ENCODE measurements at regions not wholly inside any gene's neighbourhood (a gene's known extent, or its start where the extent isn't known, plus 50 kb on each side); places are given as distances from the start of the nearest gene placed in this dataset.
"Not testable (repeated sequence)": the region's sequence is repeated elsewhere in the genome, so short reads cannot be mapped to it uniquely, and the experiment has no call there.

DNA sequence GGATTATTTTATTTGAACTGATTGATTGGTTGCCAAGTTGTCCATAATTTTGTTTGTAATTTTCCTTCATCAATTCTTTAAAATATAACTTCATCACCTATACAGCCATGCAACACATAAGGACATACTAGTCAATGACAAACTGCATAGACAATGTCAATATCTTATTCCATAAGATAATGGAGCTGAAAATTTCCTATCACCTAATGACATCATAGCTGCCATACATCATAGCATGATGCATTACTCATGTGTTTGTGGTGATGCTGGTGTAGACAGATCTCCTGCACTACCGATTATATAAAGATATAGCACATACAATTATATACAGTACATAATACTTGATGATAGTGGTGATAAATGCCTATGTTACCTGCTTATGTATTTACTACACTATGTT is 369.8 kb upstream of the NT5C1B start:
- Histone ChIP-seq H3K4me3 (no peak overlapping the region), H3K36me3 (no peaks in the 10 kb centered on the region), H3K27me3 (no peaks in the 10 kb centered on the region), H3K27ac (no peak overlapping the region), H3K9me3 (peaks cover 0 to 7% (median 0%) of the 10 kb centered on the region in 4 donors), H3K4me1 (no peaks in the 10 kb centered on the region)
- no peak for TF ChIP-seq POLR2A (IDR thresholded peaks at IDR 0.05)
- no peak for TF ChIP-seq CTCF (IDR thresholded peaks at IDR 0.05)
- no peak for TF ChIP-seq EP300 (IDR thresholded peaks at IDR 0.05)
- no peak for DNase-seq (ENCODE audit: low spot score in 2 of 2)
- WGBS, 2 donors: 97 to 100% methylated on average over 1 of the region's 1 CpG

DNA sequence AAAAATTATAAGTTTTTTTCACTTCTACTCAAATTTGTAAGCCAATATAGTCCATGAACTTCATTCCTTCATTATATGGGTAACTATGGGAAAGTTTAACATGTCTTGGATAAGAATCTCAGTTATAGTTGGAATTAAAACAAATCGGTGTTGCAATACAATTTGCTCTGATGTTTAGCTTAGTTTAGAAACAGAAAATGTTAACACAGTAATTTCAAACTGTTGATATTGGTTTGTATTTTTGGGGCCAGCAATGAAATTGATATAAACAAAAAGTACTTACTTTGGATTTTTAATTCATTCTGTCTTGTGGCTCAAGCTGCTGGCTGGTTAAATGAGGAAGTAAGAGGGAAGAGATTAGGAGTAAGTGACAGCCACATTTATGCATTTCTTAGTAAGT is 368.5 kb upstream of the NT5C1B start:
- 83 to 85% methylated on average over 1 of the region's 1 CpG for WGBS, 2 donors
- no peak for DNase-seq (ENCODE audit: low spot score in 2 of 2)
- no peaks in the 10 kb centered on the region for H3K27me3 ChIP-seq
- H3K4me3 ChIP-seq: no peak overlapping the region
- H3K36me3 ChIP-seq: no peaks in the 10 kb centered on the region
- no peaks in the 10 kb centered on the region for H3K4me1 ChIP-seq
- TF ChIP-seq CTCF (IDR thresholded peaks at IDR 0.05): no peak
- TF ChIP-seq POLR2A (IDR thresholded peaks at IDR 0.05): no peak
- no peak for TF ChIP-seq EP300 (IDR thresholded peaks at IDR 0.05)
- H3K27ac ChIP-seq: no peak overlapping the region
- H3K9me3 ChIP-seq: peaks cover 0 to 7% (median 0%) of the 10 kb centered on the region in 4 donors

- H3K4me3 ChIP-seq: no peak overlapping the region
- no peak overlapping the region for H3K27ac ChIP-seq
- no peaks in the 10 kb centered on the region for H3K27me3 ChIP-seq
- TF ChIP-seq EP300 (IDR thresholded peaks at IDR 0.05) (no peak), POLR2A (IDR thresholded peaks at IDR 0.05) (no peak), CTCF (IDR thresholded peaks at IDR 0.05) (no peak)
- WGBS, 2 donors: 43 to 45% methylated on average over 5 of the region's 5 CpGs
- H3K9me3 ChIP-seq: peaks cover 0 to 7% (median 0%) of the 10 kb centered on the region in 4 donors
- DNase-seq (ENCODE audit: low spot score in 2 of 2): no peak
- no peaks in the 10 kb centered on the region for H3K36me3 ChIP-seq
- H3K4me1 ChIP-seq: no peaks in the 10 kb centered on the region
Measured at GRCh38 chr2:18950361-18950851, 361.0 kb upstream of the NT5C1B start.

DNA sequence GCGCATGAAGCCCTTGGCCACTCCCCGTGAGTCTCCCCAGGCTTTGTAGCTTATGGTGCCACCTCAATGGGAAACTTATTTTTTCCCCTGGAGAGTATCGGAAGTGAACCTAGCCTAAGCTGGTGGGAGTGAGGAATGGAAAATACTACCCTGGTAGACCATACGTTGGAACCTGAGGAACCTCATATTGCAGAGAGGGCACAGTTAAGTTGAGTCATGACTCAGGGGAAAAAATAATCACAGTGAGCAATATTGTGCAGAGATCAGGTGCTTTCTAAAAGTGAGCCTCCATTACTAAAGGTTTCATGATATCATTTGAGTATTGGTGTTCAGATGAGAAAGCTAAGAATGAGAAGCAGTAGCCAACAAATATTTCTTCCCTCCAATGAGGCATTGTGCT is 360.5 kb upstream of the NT5C1B start:
- Histone ChIP-seq H3K4me1 (no peaks in the 10 kb centered on the region), H3K27me3 (no peaks in the 10 kb centered on the region), H3K4me3 (no peak overlapping the region), H3K36me3 (no peaks in the 10 kb centered on the region), H3K27ac (no peak overlapping the region), H3K9me3 (peaks cover 0 to 2% (median 0%) of the 10 kb centered on the region in 4 donors)
- TF ChIP-seq CTCF (IDR thresholded peaks at IDR 0.05) (no peak), EP300 (IDR thresholded peaks at IDR 0.05) (no peak), POLR2A (IDR thresholded peaks at IDR 0.05) (no peak)
- DNase-seq (ENCODE audit: low spot score in 2 of 2): no peak
- WGBS, 2 donors: 87 to 89% methylated on average over 4 of the region's 4 CpGs

GRCh38 chr2:18940184-18940583 is 350.8 kb upstream of the NT5C1B start:
- Histone ChIP-seq H3K27me3 (no peaks in the 10 kb centered on the region), H3K9me3 (no peaks in the 10 kb centered on the region), H3K4me1 (no peaks in the 10 kb centered on the region), H3K27ac (no peak overlapping the region), H3K36me3 (no peaks in the 10 kb centered on the region), H3K4me3 (no peak overlapping the region)
- no peak for DNase-seq (ENCODE audit: low spot score in 2 of 2)
- TF ChIP-seq CTCF (IDR thresholded peaks at IDR 0.05) (no peak), EP300 (IDR thresholded peaks at IDR 0.05) (no peak), POLR2A (IDR thresholded peaks at IDR 0.05) (no peak)
- WGBS, 2 donors: 65 to 71% methylated on average over 2 of the region's 2 CpGs

- 35 to 43% methylated on average over 5 of the region's 5 CpGs for WGBS, 2 donors
- not testable (repeated sequence) for H3K9me3 ChIP-seq; H3K4me1 ChIP-seq; H3K27me3 ChIP-seq; H3K27ac ChIP-seq; DNase-seq (ENCODE audit: low spot score in 2 of 2); H3K4me3 ChIP-seq; H3K36me3 ChIP-seq
Measured at GRCh38 chr2:18939740-18940139, 350.4 kb upstream of the NT5C1B start.
